GM12878 (cell line): ENCODE measurements at regions not wholly inside any gene's neighbourhood (a gene's known extent, or its start where the extent isn't known, plus 50 kb on each side); places are given as distances from the start of the nearest gene placed in this dataset.

ENCODE experiments used
- ATAC-seq: fragments of 200-7000 bp; cut with Tn5 transposase; 3 replicates; pipeline ENCODE4 v1.9.1; 2020; ENCODE audit warnings: mild to moderate bottlenecking, moderate library complexity
- BruUV-seq: library from RNA; stranded (reverse); fragments of 400-500 nt; replicated peaks from 2 replicates; lab custom pipeline; 2021; lab: Mats Ljungman, UMichigan
- CTCF ChIA-PET: fragments of 300-600 bp; sonication (Branson Sonifier 250); formaldehyde crosslinking; extraction: SDS; loops from one replicate; lab custom pipeline; 2021; ENCODE audit warnings: inconsistent platforms; lab: Yijun Ruan, JAX
- POLR2A ChIA-PET: fragments of 350-600 bp; formaldehyde crosslinking; extraction: SDS; loops from one replicate; lab custom pipeline; 2021; ENCODE audit warnings: inconsistent platforms; lab: Charles Lee
- RAD21 ChIA-PET: fragments of 300-600 bp; sonication (Branson Sonifier 250); formaldehyde crosslinking; loops from one replicate; lab custom pipeline; 2023; ENCODE audit warnings: antibody characterized with exemption; ENCODE audit not compliant: unreplicated experiment; lab: Charles Lee
- SMC1A ChIA-PET: fragments of 300-600 bp; sonication (Branson Sonifier 250); formaldehyde crosslinking; loops from one replicate; lab custom pipeline; 2023; ENCODE audit not compliant: unreplicated experiment, uncharacterized antibody; lab: Charles Lee
- DNase-seq: peaks from one replicate; pipeline ENCODE4 v3.0.0-alpha.2; 2011; ENCODE audit warnings: low read depth, low spot score
- FAIRE-seq: peaks from 3 replicates; lab custom pipeline; 2011; peaks lifted over from hg19 to GRCh38; lab: Jason Lieb, UNC
- H2AFZ ChIP-seq: 2 replicates; pipeline ENCODE4 v1.6.0; 2011; ENCODE audit warnings: low read depth, low read length, control low read depth; ENCODE audit not compliant: control insufficient read depth
- H3K27ac ChIP-seq: 2 replicates; pipeline ENCODE4 v1.5.1; 2011; ENCODE audit warnings: control low read depth; ENCODE audit not compliant: control insufficient read depth, insufficient read depth
- H3K27me3 ChIP-seq, 2 experiments: replicated peaks in 1 of 2; 2 replicates each; pipeline versions ENCODE4 v1.6.0 to v1.6.1; 2011; ENCODE audit warnings: low read length in 1 of 2; ENCODE audit not compliant: control insufficient read depth in 2 of 2, insufficient read depth in 2 of 2
- H3K36me3 ChIP-seq, 2 experiments: 2 replicates each; pipeline ENCODE4 v1.5.1; 2011; ENCODE audit warnings: low read length in 1 of 2; ENCODE audit not compliant: control insufficient read depth in 2 of 2, insufficient read depth in 2 of 2
- H3K4me1 ChIP-seq: 2 replicates; pipeline ENCODE4 v1.6.1; 2011; ENCODE audit warnings: mild to moderate bottlenecking, low read length, moderate library complexity, mixed read lengths; ENCODE audit not compliant: control insufficient read depth, insufficient read depth
- H3K4me2 ChIP-seq: 2 replicates; pipeline ENCODE4 v1.6.0; 2011; ENCODE audit warnings: control low read depth; ENCODE audit not compliant: control insufficient read depth, insufficient read depth
- H3K4me3 ChIP-seq: fragments of 200-600 bp; sonication (generic); 2 replicates; pipeline ENCODE4 v1.5.1; 2016
- H3K79me2 ChIP-seq: 2 replicates; pipeline ENCODE4 v1.6.0; 2011; ENCODE audit warnings: low read length; ENCODE audit not compliant: control insufficient read depth, insufficient read depth
- H3K9ac ChIP-seq: 2 replicates; pipeline ENCODE4 v1.8.0; 2011; ENCODE audit warnings: low read length, control low read depth, mixed read lengths; ENCODE audit not compliant: control insufficient read depth, insufficient read depth
- H3K9me3 ChIP-seq: replicated peaks from 3 replicates; pipeline ENCODE4 v1.5.1; 2011; ENCODE audit warnings: mild to moderate bottlenecking, low read length; ENCODE audit not compliant: control insufficient read depth, insufficient read depth
- H4K20me1 ChIP-seq: 2 replicates; pipeline ENCODE4 v1.6.0; 2011; ENCODE audit not compliant: control insufficient read depth, insufficient read depth
- ATF3 ChIP-seq: IDR thresholded peaks from 2 replicates; pipeline ENCODE4 v1.6.1; 2011; ENCODE audit warnings: low read depth, mild to moderate bottlenecking, low read length, moderate library complexity, borderline replicate concordance; ENCODE audit errors: extremely low read depth
- EED ChIP-seq: sonication (generic); IDR thresholded peaks from 2 replicates; pipeline ENCODE4 v1.6.1; 2016; ENCODE audit warnings: antibody characterized with exemption, low read depth
- ESRRA ChIP-seq: IDR thresholded peaks from 2 replicates; pipeline ENCODE4 v1.6.1; 2012; ENCODE audit warnings: mild to moderate bottlenecking, low read length, improper control_type of control experiment
- PAX5 ChIP-seq: IDR thresholded peaks from 2 replicates; pipeline ENCODE4 v1.6.1; 2011; ENCODE audit warnings: low read depth, low read length, borderline replicate concordance
- POLR2AphosphoS5 ChIP-seq: IDR thresholded peaks from 2 replicates; pipeline ENCODE4 v1.6.1; 2011; ENCODE audit warnings: mild to moderate bottlenecking, low read length, inconsistent platforms
- SP1 ChIP-seq: IDR thresholded peaks from one replicate; pipeline ENCODE4 v1.6.1; 2011; ENCODE audit warnings: low read depth, low read length
- YBX1 ChIP-seq: fragments of 450-650 bp; IDR thresholded peaks from 2 replicates; pipeline ENCODE4 v1.6.1; 2016; ENCODE audit warnings: antibody characterized with exemption
- ZNF622 ChIP-seq: fragments of 450-650 bp; IDR thresholded peaks from 2 replicates; pipeline ENCODE4 v1.6.1; 2017; ENCODE audit warnings: mild to moderate bottlenecking, inconsistent platforms
- ZSCAN29 ChIP-seq: fragments of 450-650 bp; IDR thresholded peaks from 2 replicates; pipeline ENCODE4 v1.6.1; 2017; ENCODE audit warnings: mild to moderate bottlenecking, moderate library complexity
- WGBS: methylation state at CpG from one replicate; pipeline ENCODE4 v1.1.6; 2016; ENCODE audit warnings: low lambda C conversion rate; ENCODE audit not compliant: insufficient replicate concordance, insufficient coverage; ENCODE audit errors: missing lambda C conversion rate; 5-methylcytosine and 5-hydroxymethylcytosine counted together
- in situ Hi-C: fragments of 300-500 bp; cut with MboI; formaldehyde crosslinking; loops from 9 replicates; pipeline ENCODE4 v1.14.3; 2018; ENCODE audit warnings: mixed read lengths
- intact Hi-C: fragments of 100-400 bp; cut with micrococcal nuclease; formaldehyde crosslinking; loops from one replicate; pipeline ENCODE4 v1.14.2; 2022; ENCODE audit not compliant: unreplicated experiment

- H3K9ac ChIP-seq = no peak overlapping the region
- no peak overlapping the region for H3K4me2 ChIP-seq
- H3K4me1 ChIP-seq = no peaks in the 10 kb centered on the region
- no peaks in the 10 kb centered on the region for H4K20me1 ChIP-seq
- H3K4me3 ChIP-seq = no peak overlapping the region
- SMC1A ChIA-PET = no interaction called here
- no peaks in the 10 kb centered on the region; a peak in 2 of 4 replicates for H3K27me3 ChIP-seq
- 14% methylated on average over 7 of the region's 7 CpGs for WGBS
- no peak for ATAC-seq
- intact Hi-C loops (no loop called here), in situ Hi-C loops (no loop called here)
- FAIRE-seq = no peak
- BruUV-seq = no TSS peak
- H3K79me2 ChIP-seq = no peaks in the 10 kb centered on the region
- no peak for DNase-seq
- H2AFZ ChIP-seq = no peak overlapping the region
- H3K36me3 ChIP-seq = no peaks in the 10 kb centered on the region
- POLR2A ChIA-PET = no interaction called here
- CTCF ChIA-PET = no interaction called here
- TF ChIP-seq EED (no peak), ZNF622 (no peak), ESRRA (no peak), SP1 (no peak), ZSCAN29 (no peak), PAX5 (no peak), YBX1 (no peak), ATF3 (no peak), POLR2AphosphoS5 (no peak)
- no peak overlapping the region for H3K27ac ChIP-seq
- RAD21 ChIA-PET = no interaction called here
- no peaks in the 10 kb centered on the region for H3K9me3 ChIP-seq
These were observed 171.8 kb downstream of the TTLL2 start for GRCh38 chr6:167496707-167497106.
